Endothelial cell of umbilical vein (primary cell): ENCODE measurements at regions not wholly inside any gene's neighbourhood (a gene's known extent, or its start where the extent isn't known, plus 50 kb on each side); places are given as distances from the start of the nearest gene placed in this dataset.

Source experiments
- EZH2 ChIP-seq: IDR thresholded peaks from 2 replicates; pipeline ENCODE4 v1.6.1; 2012; ENCODE audit warnings: borderline replicate concordance, low read depth, mild to moderate bottlenecking, moderate library complexity, low read length, inconsistent platforms; ENCODE audit not compliant: severe bottlenecking
- GATA2 ChIP-seq: IDR thresholded peaks from 2 replicates; pipeline ENCODE4 v1.7.0; 2011; ENCODE audit warnings: low read depth, mild to moderate bottlenecking, moderate library complexity, mixed read lengths, low read length; ENCODE audit not compliant: insufficient read length, insufficient read depth
- JUN ChIP-seq: IDR thresholded peaks from 2 replicates; pipeline ENCODE4 v1.6.1; 2011; ENCODE audit warnings: borderline replicate concordance, low read depth; ENCODE audit not compliant: insufficient read length, insufficient read depth
- MYC ChIP-seq: IDR thresholded peaks from one replicate; pipeline ENCODE4 v1.6.1; 2011; ENCODE audit warnings: mild to moderate bottlenecking, low read depth, low read length
- POLR2A ChIP-seq: IDR thresholded peaks from 2 replicates; pipeline ENCODE4 v1.6.1; 2012; ENCODE audit warnings: low read depth, mild to moderate bottlenecking, control low read depth, low read length
- POLR2AphosphoS5 ChIP-seq: IDR thresholded peaks from 2 replicates; pipeline ENCODE4 v1.6.1; 2012; ENCODE audit warnings: low read depth, mild to moderate bottlenecking, control low read depth, low read length, moderate library complexity; ENCODE audit not compliant: insufficient read depth
- TF ChIP-seq, protein P1 (sequence below), 2 donors: IDR thresholded peaks; 1 replicate in 1 of 2; 2 replicates in 1 of 2; pipeline ENCODE4 v1.5.1; 2011; ENCODE audit warnings: low read length in 2 of 2, mild to moderate bottlenecking in 2 of 2, moderate library complexity in 2 of 2, control low read depth in 1 of 2, inconsistent platforms in 1 of 2, low read depth in 1 of 2; ENCODE audit not compliant: insufficient read depth in 1 of 2; ENCODE audit errors: extremely low read depth in 1 of 2
- TF ChIP-seq, protein P2 (sequence below): IDR thresholded peaks from 2 replicates; pipeline ENCODE4 v1.6.1; 2011; ENCODE audit not compliant: insufficient read depth, insufficient read length

DNA sequence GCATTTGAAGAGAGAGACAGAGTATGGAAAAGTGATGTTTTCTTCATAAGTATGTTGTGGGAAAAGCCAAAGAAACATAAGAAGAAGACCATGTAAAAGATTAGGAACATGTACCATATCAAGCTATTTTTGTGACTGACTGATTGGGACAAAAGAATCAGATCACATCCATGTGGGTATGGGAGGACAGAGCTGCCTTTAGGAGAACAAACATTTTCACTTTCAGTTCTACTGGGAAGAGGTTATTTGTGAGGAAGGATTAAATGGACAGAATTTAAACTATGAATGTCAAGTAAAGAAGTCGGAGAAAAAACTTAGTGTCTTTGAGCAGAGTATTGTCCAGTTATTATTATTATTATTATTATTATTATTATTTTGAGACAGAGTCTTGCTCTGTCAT is 124.4 kb upstream of the HCRTR2 start:
- TF ChIP-seq, protein P1, sequence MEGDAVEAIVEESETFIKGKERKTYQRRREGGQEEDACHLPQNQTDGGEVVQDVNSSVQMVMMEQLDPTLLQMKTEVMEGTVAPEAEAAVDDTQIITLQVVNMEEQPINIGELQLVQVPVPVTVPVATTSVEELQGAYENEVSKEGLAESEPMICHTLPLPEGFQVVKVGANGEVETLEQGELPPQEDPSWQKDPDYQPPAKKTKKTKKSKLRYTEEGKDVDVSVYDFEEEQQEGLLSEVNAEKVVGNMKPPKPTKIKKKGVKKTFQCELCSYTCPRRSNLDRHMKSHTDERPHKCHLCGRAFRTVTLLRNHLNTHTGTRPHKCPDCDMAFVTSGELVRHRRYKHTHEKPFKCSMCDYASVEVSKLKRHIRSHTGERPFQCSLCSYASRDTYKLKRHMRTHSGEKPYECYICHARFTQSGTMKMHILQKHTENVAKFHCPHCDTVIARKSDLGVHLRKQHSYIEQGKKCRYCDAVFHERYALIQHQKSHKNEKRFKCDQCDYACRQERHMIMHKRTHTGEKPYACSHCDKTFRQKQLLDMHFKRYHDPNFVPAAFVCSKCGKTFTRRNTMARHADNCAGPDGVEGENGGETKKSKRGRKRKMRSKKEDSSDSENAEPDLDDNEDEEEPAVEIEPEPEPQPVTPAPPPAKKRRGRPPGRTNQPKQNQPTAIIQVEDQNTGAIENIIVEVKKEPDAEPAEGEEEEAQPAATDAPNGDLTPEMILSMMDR (IDR thresholded peaks at IDR 0.05; ENCODE audit: extremely low read depth in 1 of 2, insufficient read depth in 1 of 2, low read depth in 1 of 2, low read length in 2 of 2): no peak
- TF ChIP-seq POLR2A (no peak), EZH2 (no peak), GATA2 (no peak), POLR2AphosphoS5 (no peak), MYC (no peak), JUN (no peak)
- TF ChIP-seq, protein P2, sequence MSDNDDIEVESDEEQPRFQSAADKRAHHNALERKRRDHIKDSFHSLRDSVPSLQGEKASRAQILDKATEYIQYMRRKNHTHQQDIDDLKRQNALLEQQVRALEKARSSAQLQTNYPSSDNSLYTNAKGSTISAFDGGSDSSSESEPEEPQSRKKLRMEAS: no peak
